ENCODE measurements at regions not wholly inside any gene's neighbourhood (a gene's known extent, or its start where the extent isn't known, plus 50 kb on each side); places are given as distances from the start of the nearest gene placed in this dataset.

GRCh38 chr4:124866301-124866700, 153.8 kb upstream of the ANKRD50 start:
- no peaks in the 10 kb centered on the region for H3F3A ChIP-seq (ENCODE audit: insufficient read depth, low read length)
- DNase-seq: no peak
- no peaks in the 10 kb centered on the region for H3K9me2 ChIP-seq (replicated peaks; ENCODE audit: insufficient read depth, low read length)
- no peak overlapping the region for H3K4me2 ChIP-seq (ENCODE audit: low read depth, low read length)
- H3K79me2 ChIP-seq (ENCODE audit: low read length): no peaks in the 10 kb centered on the region
- no peak overlapping the region for H3K4me3 ChIP-seq (ENCODE audit: low read length)
- TF ChIP-seq EZH2 (optimal IDR thresholded peaks at IDR 0.05; ENCODE audit: low read depth, low read length): no peak
- no peak for TF ChIP-seq EZH2phosphoT487 (IDR thresholded peaks at IDR 0.05; ENCODE audit: low read length)
- no peak for TF ChIP-seq CTCF (IDR thresholded peaks at IDR 0.05; ENCODE audit: low read length)
- H2AFZ ChIP-seq (ENCODE audit: low read length): no peak overlapping the region
- no peak overlapping the region for H3K9ac ChIP-seq (ENCODE audit: low read length)
- H3K27me3 ChIP-seq (replicated peaks; ENCODE audit: insufficient read depth, low read length): no peaks in the 10 kb centered on the region
- H3K27ac ChIP-seq (ENCODE audit: low read length): no peak overlapping the region
- no peaks in the 10 kb centered on the region for H4K20me1 ChIP-seq (ENCODE audit: insufficient read depth, low read length)
- no peaks in the 10 kb centered on the region for H3K9me3 ChIP-seq (replicated peaks; ENCODE audit: insufficient read depth, low read length)
- H3K4me1 ChIP-seq (ENCODE audit: low read length): no peaks in the 10 kb centered on the region
- no peaks in the 10 kb centered on the region for H3K36me3 ChIP-seq (replicated peaks; ENCODE audit: insufficient read depth, low read length)

- no peaks in the 10 kb centered on the region for H3K36me3 ChIP-seq (replicated peaks; ENCODE audit: insufficient read depth, low read length)
- H3K9me2 ChIP-seq (replicated peaks; ENCODE audit: insufficient read depth, low read length): no peaks in the 10 kb centered on the region
- H3K9me3 ChIP-seq (replicated peaks; ENCODE audit: insufficient read depth, low read length): no peaks in the 10 kb centered on the region
- no peaks in the 10 kb centered on the region for H3K27me3 ChIP-seq (replicated peaks; ENCODE audit: insufficient read depth, low read length)
- no peaks in the 10 kb centered on the region for H3F3A ChIP-seq (ENCODE audit: insufficient read depth, low read length)
- TF ChIP-seq CTCF (IDR thresholded peaks at IDR 0.05; ENCODE audit: low read length) (no peak), EZH2 (optimal IDR thresholded peaks at IDR 0.05; ENCODE audit: low read depth, low read length) (no peak), EZH2phosphoT487 (IDR thresholded peaks at IDR 0.05; ENCODE audit: low read length) (no peak)
- no peak for DNase-seq
- no peak overlapping the region for H3K4me3 ChIP-seq (ENCODE audit: low read length)
- H3K79me2 ChIP-seq (ENCODE audit: low read length): no peaks in the 10 kb centered on the region
- no peaks in the 10 kb centered on the region for H4K20me1 ChIP-seq (ENCODE audit: insufficient read depth, low read length)
- H2AFZ ChIP-seq (ENCODE audit: low read length): no peak overlapping the region
- no peak overlapping the region for H3K9ac ChIP-seq (ENCODE audit: low read length)
- H3K4me1 ChIP-seq (ENCODE audit: low read length): no peaks in the 10 kb centered on the region
- H3K4me2 ChIP-seq (ENCODE audit: low read depth, low read length): no peak overlapping the region
- H3K27ac ChIP-seq (ENCODE audit: low read length): no peak overlapping the region
Measured at GRCh38 chr4:124863040-124863545, 150.6 kb upstream of the ANKRD50 start.

- no peak overlapping the region for H3K4me3 ChIP-seq (ENCODE audit: low read length)
Measured at GRCh38 chr4:124862261-124862660, 149.7 kb upstream of the ANKRD50 start.

More at GRCh38 chr4:124862261-124862660, 149.7 kb upstream of the ANKRD50 start:
- no peak for DNase-seq
- H3K27ac ChIP-seq (ENCODE audit: low read length): no peak overlapping the region
- no peaks in the 10 kb centered on the region for H3K79me2 ChIP-seq (ENCODE audit: low read length)
- no peaks in the 10 kb centered on the region for H3K36me3 ChIP-seq (replicated peaks; ENCODE audit: insufficient read depth, low read length)
- no peak for TF ChIP-seq EZH2phosphoT487 (IDR thresholded peaks at IDR 0.05; ENCODE audit: low read length)
- TF ChIP-seq CTCF (IDR thresholded peaks at IDR 0.05; ENCODE audit: low read length): no peak
- no peak for TF ChIP-seq EZH2 (optimal IDR thresholded peaks at IDR 0.05; ENCODE audit: low read depth, low read length)
- no peaks in the 10 kb centered on the region for H3F3A ChIP-seq (ENCODE audit: insufficient read depth, low read length)
- no peak overlapping the region for H3K4me2 ChIP-seq (ENCODE audit: low read depth, low read length)
- H2AFZ ChIP-seq (ENCODE audit: low read length): no peak overlapping the region
- no peaks in the 10 kb centered on the region for H3K4me1 ChIP-seq (ENCODE audit: low read length)
- no peak overlapping the region for H3K9ac ChIP-seq (ENCODE audit: low read length)
- H3K9me2 ChIP-seq (replicated peaks; ENCODE audit: insufficient read depth, low read length): no peaks in the 10 kb centered on the region
- H3K9me3 ChIP-seq (replicated peaks; ENCODE audit: insufficient read depth, low read length): no peaks in the 10 kb centered on the region
- H3K27me3 ChIP-seq (replicated peaks; ENCODE audit: insufficient read depth, low read length): no peaks in the 10 kb centered on the region
- H4K20me1 ChIP-seq (ENCODE audit: insufficient read depth, low read length): no peaks in the 10 kb centered on the region
